OCI-LY1 (cell line): ENCODE measurements at regions not wholly inside any gene's neighbourhood (a gene's known extent, or its start where the extent isn't known, plus 50 kb on each side); places are given as distances from the start of the nearest gene placed in this dataset.

ENCODE experiments used
- H2AFZ ChIP-seq: fragments of 200-600 bp; sonication (generic), shearing (Covaris generic); 2 replicates; pipeline ENCODE4 v1.6.0; 2014; ENCODE audit warnings: antibody characterized with exemption, mild to moderate bottlenecking, low read length
- H3F3A ChIP-seq: fragments of 200-600 bp; sonication (generic), shearing (Covaris generic); 2 replicates; pipeline ENCODE4 v1.6.0; 2014; ENCODE audit warnings: mild to moderate bottlenecking, antibody characterized with exemption, low read length, moderate library complexity; ENCODE audit not compliant: insufficient read depth
- H3K27ac ChIP-seq: fragments of 200-600 bp; sonication (generic); 2 replicates; pipeline ENCODE4 v1.5.1; 2014; ENCODE audit warnings: low read length, mixed run types, mild to moderate bottlenecking, low read depth; ENCODE audit not compliant: poor library complexity, severe bottlenecking
- H3K27me3 ChIP-seq: fragments of 200-600 bp; sonication (generic); 2 replicates; pipeline ENCODE4 v1.6.0; 2014; ENCODE audit warnings: antibody characterized with exemption, mild to moderate bottlenecking, low read length, moderate library complexity; ENCODE audit not compliant: insufficient read depth
- H3K36me3 ChIP-seq: fragments of 200-600 bp; sonication (generic); 2 replicates; pipeline ENCODE4 v1.6.1; 2014; ENCODE audit warnings: mild to moderate bottlenecking, antibody characterized with exemption, low read length, moderate library complexity, mixed read lengths; ENCODE audit not compliant: insufficient read depth
- H3K4me1 ChIP-seq: fragments of 200-600 bp; sonication (generic); 2 replicates; pipeline ENCODE4 v1.5.1; 2014; ENCODE audit warnings: mild to moderate bottlenecking, low read length, moderate library complexity; ENCODE audit not compliant: insufficient read depth, severe bottlenecking
- H3K4me2 ChIP-seq: fragments of 200-600 bp; sonication (generic), shearing (Covaris generic); 2 replicates; pipeline ENCODE4 v1.6.1; 2014; ENCODE audit warnings: low read length
- H3K4me3 ChIP-seq: fragments of 200-600 bp; sonication (generic); 2 replicates; pipeline ENCODE4 v1.5.1; 2014; ENCODE audit warnings: low read length, low read depth, mild to moderate bottlenecking, mixed read lengths; ENCODE audit not compliant: poor library complexity, severe bottlenecking
- H3K79me2 ChIP-seq: fragments of 200-600 bp; shearing (Covaris generic); 2 replicates; pipeline ENCODE4 v1.6.1; 2016; ENCODE audit warnings: mixed run types, low read length, mixed read lengths; ENCODE audit not compliant: insufficient read depth
- H3K9ac ChIP-seq: fragments of 200-600 bp; sonication (generic), shearing (Covaris generic); 2 replicates; pipeline ENCODE4 v1.6.1; 2014; ENCODE audit warnings: mild to moderate bottlenecking, low read length, mixed read lengths
- H3K9me2 ChIP-seq: fragments of 200-600 bp; sonication (generic), shearing (Covaris generic); 2 replicates; pipeline ENCODE4 v1.6.1; 2014; ENCODE audit warnings: low read depth, mild to moderate bottlenecking, low read length, mixed read lengths
- H3K9me3 ChIP-seq: fragments of 200-600 bp; shearing (Covaris generic); 2 replicates; pipeline ENCODE4 v1.6.1; 2014; ENCODE audit warnings: low read length, mixed read lengths
- H4K20me1 ChIP-seq: fragments of 200-600 bp; sonication (generic), shearing (Covaris generic); 2 replicates; pipeline ENCODE4 v1.6.0; 2016; ENCODE audit warnings: mild to moderate bottlenecking, low read length; ENCODE audit not compliant: insufficient read depth
- EZH2 ChIP-seq: fragments of 200-600 bp; sonication (generic), shearing (Covaris generic); IDR thresholded peaks from 2 replicates; pipeline ENCODE4 v1.8.0; 2017; ENCODE audit warnings: borderline replicate concordance, mixed run types, mild to moderate bottlenecking, antibody characterized with exemption, low read length, moderate library complexity, mixed read lengths
- TF ChIP-seq, protein P1 (sequence below): fragments of 200-600 bp; sonication (generic), shearing (Covaris generic); IDR thresholded peaks from 2 replicates; pipeline ENCODE4 v1.5.1; 2017; ENCODE audit warnings: mild to moderate bottlenecking, antibody characterized with exemption, low read length, moderate library complexity, mixed read lengths

DNA sequence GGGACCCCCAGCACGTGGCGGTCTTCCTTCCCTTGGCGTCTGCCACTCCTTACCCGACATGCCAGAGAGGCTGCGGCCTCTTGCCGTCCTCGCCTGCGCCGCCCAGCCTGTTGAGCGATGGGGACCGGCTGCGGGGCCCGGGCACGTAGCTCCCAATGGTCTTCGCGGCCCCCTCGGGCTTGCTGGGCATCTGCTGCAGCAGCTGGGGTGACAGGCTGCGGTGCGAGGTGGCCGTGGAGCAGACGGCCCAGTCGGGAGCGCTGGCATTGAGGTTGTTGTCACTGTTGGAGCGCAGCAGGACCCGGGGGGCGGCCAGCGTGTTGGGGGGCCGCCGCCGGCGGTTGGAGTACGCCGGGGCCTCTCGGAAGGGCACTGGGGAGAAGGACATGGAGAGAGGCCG, 422.0 kb downstream of the CTTN start:
- no peaks in the 10 kb centered on the region for H3K27me3 ChIP-seq
- no peaks in the 10 kb centered on the region for H3K36me3 ChIP-seq
- no peaks in the 10 kb centered on the region for H3F3A ChIP-seq
- H3K4me3 ChIP-seq = no peak overlapping the region
- H3K4me1 ChIP-seq = no peaks in the 10 kb centered on the region
- no peaks in the 10 kb centered on the region for H3K79me2 ChIP-seq
- no peak overlapping the region for H2AFZ ChIP-seq
- TF ChIP-seq EZH2 = no peak
- TF ChIP-seq, protein P1, sequence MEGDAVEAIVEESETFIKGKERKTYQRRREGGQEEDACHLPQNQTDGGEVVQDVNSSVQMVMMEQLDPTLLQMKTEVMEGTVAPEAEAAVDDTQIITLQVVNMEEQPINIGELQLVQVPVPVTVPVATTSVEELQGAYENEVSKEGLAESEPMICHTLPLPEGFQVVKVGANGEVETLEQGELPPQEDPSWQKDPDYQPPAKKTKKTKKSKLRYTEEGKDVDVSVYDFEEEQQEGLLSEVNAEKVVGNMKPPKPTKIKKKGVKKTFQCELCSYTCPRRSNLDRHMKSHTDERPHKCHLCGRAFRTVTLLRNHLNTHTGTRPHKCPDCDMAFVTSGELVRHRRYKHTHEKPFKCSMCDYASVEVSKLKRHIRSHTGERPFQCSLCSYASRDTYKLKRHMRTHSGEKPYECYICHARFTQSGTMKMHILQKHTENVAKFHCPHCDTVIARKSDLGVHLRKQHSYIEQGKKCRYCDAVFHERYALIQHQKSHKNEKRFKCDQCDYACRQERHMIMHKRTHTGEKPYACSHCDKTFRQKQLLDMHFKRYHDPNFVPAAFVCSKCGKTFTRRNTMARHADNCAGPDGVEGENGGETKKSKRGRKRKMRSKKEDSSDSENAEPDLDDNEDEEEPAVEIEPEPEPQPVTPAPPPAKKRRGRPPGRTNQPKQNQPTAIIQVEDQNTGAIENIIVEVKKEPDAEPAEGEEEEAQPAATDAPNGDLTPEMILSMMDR = no peak
- no peaks in the 10 kb centered on the region for H4K20me1 ChIP-seq
- no peaks in the 10 kb centered on the region for H3K9me3 ChIP-seq
- no peak overlapping the region for H3K9ac ChIP-seq
- H3K9me2 ChIP-seq = no peaks in the 10 kb centered on the region
- H3K27ac ChIP-seq = no peak overlapping the region
- no peak overlapping the region for H3K4me2 ChIP-seq

DNA sequence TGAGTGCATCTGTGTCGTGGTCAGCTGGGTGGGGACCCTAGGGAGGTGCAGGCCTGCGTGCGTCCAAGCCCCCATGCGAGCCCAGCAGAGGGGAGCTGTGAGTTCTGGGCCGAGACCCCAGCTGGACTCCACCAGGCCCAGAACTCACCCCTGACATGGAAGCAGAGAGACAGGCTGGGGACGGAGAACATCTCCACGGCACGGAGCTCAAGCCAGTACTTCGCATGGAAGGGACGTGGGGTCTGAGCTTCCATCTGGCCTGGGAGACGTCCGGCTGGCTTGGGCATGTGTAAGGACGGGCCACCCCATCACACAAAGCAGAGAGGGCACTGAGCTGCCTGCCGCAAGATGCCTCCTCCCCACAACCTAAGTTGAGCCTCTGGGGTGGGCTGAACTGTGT, 422.4 kb downstream of the CTTN start:
- H3K4me2 ChIP-seq = no peak overlapping the region
- H3K4me1 ChIP-seq = no peaks in the 10 kb centered on the region
- TF ChIP-seq EZH2 = no peak
- TF ChIP-seq, protein P1 = no peak
- H3K4me3 ChIP-seq = no peak overlapping the region
- no peaks in the 10 kb centered on the region for H3K9me2 ChIP-seq
- H3K9ac ChIP-seq = no peak overlapping the region
- no peaks in the 10 kb centered on the region for H3K9me3 ChIP-seq
- H3K79me2 ChIP-seq = no peaks in the 10 kb centered on the region
- no peaks in the 10 kb centered on the region for H3K27me3 ChIP-seq
- no peaks in the 10 kb centered on the region for H4K20me1 ChIP-seq
- H3F3A ChIP-seq = no peaks in the 10 kb centered on the region
- H2AFZ ChIP-seq = no peak overlapping the region
- H3K27ac ChIP-seq = no peak overlapping the region
- H3K36me3 ChIP-seq = no peaks in the 10 kb centered on the region

DNA sequence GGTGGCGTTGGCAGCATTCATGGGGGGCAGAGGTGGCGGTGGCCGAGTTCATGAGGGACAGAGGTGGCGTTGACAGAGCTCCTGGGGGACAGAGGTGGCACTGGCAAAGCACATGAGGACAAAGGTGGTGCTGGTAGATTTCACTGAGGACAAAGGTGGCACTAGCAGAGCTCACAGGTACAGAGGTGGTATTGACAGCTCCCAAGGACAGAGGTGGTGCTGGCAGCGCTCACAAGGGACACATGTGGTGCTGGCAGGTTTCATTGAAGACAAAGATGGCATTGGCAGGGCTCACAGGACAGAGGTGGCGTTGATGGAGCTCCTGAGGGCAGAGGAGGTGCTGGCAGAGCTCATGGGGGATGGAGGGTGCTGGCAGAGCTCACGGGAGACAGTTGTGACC, 425.4 kb downstream of the CTTN start:
- H4K20me1 ChIP-seq = no peaks in the 10 kb centered on the region
- no peak overlapping the region for H3K4me3 ChIP-seq
- no peaks in the 10 kb centered on the region for H3K79me2 ChIP-seq
- no peak overlapping the region for H2AFZ ChIP-seq
- no peak for TF ChIP-seq EZH2
- TF ChIP-seq, protein P1 = no peak
- H3K9me3 ChIP-seq = no peaks in the 10 kb centered on the region
- H3K36me3 ChIP-seq = no peaks in the 10 kb centered on the region
- no peaks in the 10 kb centered on the region for H3F3A ChIP-seq
- H3K9ac ChIP-seq = no peak overlapping the region
- H3K27me3 ChIP-seq = no peaks in the 10 kb centered on the region
- H3K27ac ChIP-seq = no peak overlapping the region
- H3K9me2 ChIP-seq = no peaks in the 10 kb centered on the region
- no peak overlapping the region for H3K4me2 ChIP-seq
- H3K4me1 ChIP-seq = no peaks in the 10 kb centered on the region
